ENCODE measurements at regions not wholly inside any gene's neighbourhood (a gene's known extent, or its start where the extent isn't known, plus 50 kb on each side); places are given as distances from the start of the nearest gene placed in this dataset.

- H3K4me3 ChIP-seq (ENCODE audit: control insufficient read depth, low read depth, low read length): no peak overlapping the region
- TF ChIP-seq CTCF (IDR thresholded peaks at IDR 0.05; ENCODE audit: control insufficient read depth, insufficient read depth, low read depth, low read length, missing control alignments): no peak
- no peak for DNase-seq (ENCODE audit: low read depth)
Observed at GRCh38 chr5:99243111-99243510, 314.3 kb upstream of the CHD1 start.

- no peak overlapping the region for H3K4me3 ChIP-seq (ENCODE audit: control insufficient read depth, low read depth, low read length)
- TF ChIP-seq CTCF (IDR thresholded peaks at IDR 0.05; ENCODE audit: control insufficient read depth, insufficient read depth, low read depth, low read length, missing control alignments): no peak
- DNase-seq (ENCODE audit: low read depth): no peak
Observed at GRCh38 chr5:99239826-99240360, 311.1 kb upstream of the CHD1 start.

DNA sequence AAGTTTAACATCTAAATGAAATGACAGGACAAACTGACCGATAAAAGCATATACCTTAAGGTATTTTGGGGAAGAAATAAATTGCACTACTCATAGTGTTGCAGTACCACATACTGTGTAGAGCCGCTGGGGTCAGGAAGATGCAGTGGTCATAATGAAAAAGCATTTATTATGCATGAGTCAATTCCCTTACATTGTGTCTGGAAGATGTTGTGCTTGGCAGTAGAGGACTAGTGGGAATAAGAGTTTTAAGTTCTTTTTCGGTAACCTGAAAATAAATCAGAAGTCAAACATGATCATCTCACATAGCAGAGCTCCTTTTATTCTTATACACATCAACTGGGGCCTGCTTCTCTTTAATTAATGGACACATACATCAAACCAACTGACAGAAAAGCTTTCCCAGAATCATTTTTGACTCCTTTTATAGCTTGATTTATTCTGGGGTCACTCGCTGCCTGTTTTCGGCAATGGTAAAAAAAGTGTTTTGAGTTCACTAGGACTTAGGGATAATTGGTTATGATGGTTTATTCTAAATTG is 262.5 kb upstream of the CHD1 start:
- H3K4me3 ChIP-seq (ENCODE audit: control insufficient read depth, low read depth, low read length): no peak overlapping the region
- DNase-seq (ENCODE audit: low read depth): no peak
- no peak for TF ChIP-seq CTCF (IDR thresholded peaks at IDR 0.05; ENCODE audit: control insufficient read depth, insufficient read depth, low read depth, low read length, missing control alignments)

GRCh38 chr5:99187611-99188010 is 258.8 kb upstream of the CHD1 start:
- DNase-seq (ENCODE audit: low read depth): no peak
- TF ChIP-seq CTCF (IDR thresholded peaks at IDR 0.05; ENCODE audit: control insufficient read depth, insufficient read depth, low read depth, low read length, missing control alignments): no peak
- H3K4me3 ChIP-seq (ENCODE audit: control insufficient read depth, low read depth, low read length): no peak overlapping the region

DNA sequence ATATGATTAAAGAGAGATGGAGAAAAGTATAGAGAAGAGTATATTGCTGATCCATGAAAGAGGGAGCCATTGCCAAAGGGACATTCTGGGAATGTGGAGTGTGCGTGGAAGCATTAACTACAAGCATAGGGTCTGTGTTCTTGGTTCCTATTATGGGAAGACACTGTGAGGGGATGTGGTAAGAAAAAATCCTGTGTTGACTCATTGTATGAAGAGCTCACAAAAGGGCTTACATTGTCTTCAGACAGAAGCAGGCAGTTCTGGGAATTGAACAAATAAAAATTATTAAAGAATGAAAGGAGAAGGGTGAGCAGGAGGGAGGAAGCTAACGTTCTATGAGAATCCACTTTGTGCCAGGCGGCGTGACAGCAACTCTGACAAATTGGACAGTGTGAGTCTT is 250.4 kb upstream of the CHD1 start:
- H3K4me3 ChIP-seq (ENCODE audit: control insufficient read depth, low read depth, low read length): no peak overlapping the region
- DNase-seq (ENCODE audit: low read depth): no peak
- no peak for TF ChIP-seq CTCF (IDR thresholded peaks at IDR 0.05; ENCODE audit: control insufficient read depth, insufficient read depth, low read depth, low read length, missing control alignments)

- H3K4me3 ChIP-seq (ENCODE audit: control insufficient read depth, low read depth, low read length): no peak overlapping the region
- no peak for TF ChIP-seq CTCF (IDR thresholded peaks at IDR 0.05; ENCODE audit: control insufficient read depth, insufficient read depth, low read depth, low read length, missing control alignments)
- no peak for DNase-seq (ENCODE audit: low read depth)
Observed at GRCh38 chr5:99177796-99178195, 249.0 kb upstream of the CHD1 start.

DNA sequence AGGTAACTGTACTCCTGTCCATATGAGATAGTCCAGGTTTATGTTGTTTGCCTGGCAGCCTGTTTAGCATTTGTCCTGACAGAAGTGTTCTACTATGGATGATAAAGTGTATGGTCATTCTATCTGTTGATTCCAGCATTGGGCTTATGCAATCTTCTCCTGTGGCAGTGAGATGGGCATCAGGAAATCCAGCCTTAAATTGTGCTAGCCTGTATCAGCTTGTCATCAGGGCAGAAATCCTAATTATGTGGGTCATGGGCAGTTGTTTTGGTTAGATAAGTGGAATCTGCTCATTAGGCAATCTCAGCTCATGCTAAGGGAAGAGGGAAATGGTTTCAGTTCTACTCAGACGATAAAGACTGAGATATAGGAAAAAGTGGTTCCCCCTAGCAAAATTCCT is 247.4 kb upstream of the CHD1 start:
- no peak for DNase-seq (ENCODE audit: low read depth)
- H3K4me3 ChIP-seq (ENCODE audit: control insufficient read depth, low read depth, low read length): no peak overlapping the region
- TF ChIP-seq CTCF (IDR thresholded peaks at IDR 0.05; ENCODE audit: control insufficient read depth, insufficient read depth, low read depth, low read length, missing control alignments): no peak
